ENCODE measurements at regions not wholly inside any gene's neighbourhood (a gene's known extent, or its start where the extent isn't known, plus 50 kb on each side); places are given as distances from the start of the nearest gene placed in this dataset.

DNA sequence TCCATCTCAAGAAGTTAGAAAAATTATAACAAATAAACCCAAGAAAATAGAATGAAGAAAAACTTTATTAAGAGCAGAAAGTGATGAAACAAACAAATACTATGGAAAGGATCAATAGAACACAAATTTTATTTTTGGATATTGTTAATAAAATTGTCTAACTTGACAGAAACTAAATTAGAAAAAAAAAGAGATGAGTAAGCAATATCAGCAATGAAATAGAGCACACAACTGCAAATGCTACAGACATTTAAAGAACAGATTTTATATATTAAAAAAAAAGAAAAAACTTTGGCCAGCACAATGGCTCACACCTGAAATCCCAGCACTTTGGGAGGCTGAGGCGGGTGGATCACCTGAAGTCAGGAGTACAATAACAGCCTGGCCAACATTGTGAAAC, 628.0 kb downstream of the EPHA7 start:
- H3K36me3 Mint-ChIP-seq: no peaks in the 10 kb centered on the region
- Histone ChIP-seq H3K4me2 (replicated peaks; ENCODE audit: extremely low read depth, low read length, poor library complexity, severe bottlenecking) (no peak overlapping the region), H2AFZ (ENCODE audit: insufficient read depth, low read depth, low read length, poor library complexity, severe bottlenecking) (no peak overlapping the region), H3K36me3 (replicated peaks in 1 of 2; ENCODE audit: control insufficient read depth in 1 of 2, insufficient read depth in 2 of 2, low read length in 2 of 2) (no peaks in the 10 kb centered on the region), H4K20me1 (ENCODE audit: insufficient read depth, low read length) (no peaks in the 10 kb centered on the region), H3K79me2 (ENCODE audit: insufficient read depth, low read length) (no peaks in the 10 kb centered on the region), H3K9ac (ENCODE audit: insufficient read depth, low read length, poor library complexity, severe bottlenecking) (no peak overlapping the region), H3K27ac (ENCODE audit: low read depth in 1 of 2, low read length in 2 of 2) (no peak overlapping the region), H3K4me1 (ENCODE audit: control insufficient read depth in 1 of 2, insufficient read depth in 2 of 2, low read length in 2 of 2) (no peaks in the 10 kb centered on the region), H3K4me3 (replicated peaks in 1 of 3; ENCODE audit: low read depth in 2 of 3, low read length in 3 of 3) (no peak overlapping the region), H3K27me3 (ENCODE audit: control insufficient read depth in 2 of 2, insufficient read depth in 2 of 2, low read length in 2 of 2) (no peaks in the 10 kb centered on the region), H3K9me3 (replicated peaks in 1 of 2; ENCODE audit: control insufficient read depth in 1 of 2, insufficient read depth in 1 of 2, low read length in 2 of 2) (no peaks in the 10 kb centered on the region)
- H3K4me1 Mint-ChIP-seq: no peaks in the 10 kb centered on the region
- H3K27me3 Mint-ChIP-seq (ENCODE audit: low read depth in 3 of 3): peaks cover 0 to 1% (median 0%) of the 10 kb centered on the region in 3 donors
- no peak overlapping the region for H3K4me3 Mint-ChIP-seq
- H3K27ac Mint-ChIP-seq: no peak overlapping the region
- H3K9me3 Mint-ChIP-seq: peaks cover 0 to 4% (median 0%) of the 10 kb centered on the region in 7 donors
- no CpG with 5 or more reads among the region's 1 CpG for WGBS (ENCODE audit: insufficient coverage)
- intact Hi-C loops (cut with micrococcal nuclease): no loop called here
- DNase-seq: no peak
- TF ChIP-seq, protein P1, sequence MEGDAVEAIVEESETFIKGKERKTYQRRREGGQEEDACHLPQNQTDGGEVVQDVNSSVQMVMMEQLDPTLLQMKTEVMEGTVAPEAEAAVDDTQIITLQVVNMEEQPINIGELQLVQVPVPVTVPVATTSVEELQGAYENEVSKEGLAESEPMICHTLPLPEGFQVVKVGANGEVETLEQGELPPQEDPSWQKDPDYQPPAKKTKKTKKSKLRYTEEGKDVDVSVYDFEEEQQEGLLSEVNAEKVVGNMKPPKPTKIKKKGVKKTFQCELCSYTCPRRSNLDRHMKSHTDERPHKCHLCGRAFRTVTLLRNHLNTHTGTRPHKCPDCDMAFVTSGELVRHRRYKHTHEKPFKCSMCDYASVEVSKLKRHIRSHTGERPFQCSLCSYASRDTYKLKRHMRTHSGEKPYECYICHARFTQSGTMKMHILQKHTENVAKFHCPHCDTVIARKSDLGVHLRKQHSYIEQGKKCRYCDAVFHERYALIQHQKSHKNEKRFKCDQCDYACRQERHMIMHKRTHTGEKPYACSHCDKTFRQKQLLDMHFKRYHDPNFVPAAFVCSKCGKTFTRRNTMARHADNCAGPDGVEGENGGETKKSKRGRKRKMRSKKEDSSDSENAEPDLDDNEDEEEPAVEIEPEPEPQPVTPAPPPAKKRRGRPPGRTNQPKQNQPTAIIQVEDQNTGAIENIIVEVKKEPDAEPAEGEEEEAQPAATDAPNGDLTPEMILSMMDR (IDR thresholded peaks at IDR 0.05): no peak

- no peak overlapping the region for H3K27ac Mint-ChIP-seq
- Histone ChIP-seq H3K27ac (ENCODE audit: low read depth in 1 of 2, low read length in 2 of 2) (no peak overlapping the region), H3K27me3 (ENCODE audit: control insufficient read depth in 2 of 2, insufficient read depth in 2 of 2, low read length in 2 of 2) (no peaks in the 10 kb centered on the region), H2AFZ (ENCODE audit: insufficient read depth, low read depth, low read length, poor library complexity, severe bottlenecking) (no peak overlapping the region), H3K36me3 (replicated peaks in 1 of 2; ENCODE audit: control insufficient read depth in 1 of 2, insufficient read depth in 2 of 2, low read length in 2 of 2) (no peaks in the 10 kb centered on the region), H3K4me2 (replicated peaks; ENCODE audit: extremely low read depth, low read length, poor library complexity, severe bottlenecking) (no peak overlapping the region), H3K9ac (ENCODE audit: insufficient read depth, low read length, poor library complexity, severe bottlenecking) (no peak overlapping the region), H3K4me1 (ENCODE audit: control insufficient read depth in 1 of 2, insufficient read depth in 2 of 2, low read length in 2 of 2) (no peaks in the 10 kb centered on the region), H3K79me2 (ENCODE audit: insufficient read depth, low read length) (no peaks in the 10 kb centered on the region), H4K20me1 (ENCODE audit: insufficient read depth, low read length) (no peaks in the 10 kb centered on the region), H3K4me3 (replicated peaks in 1 of 3; ENCODE audit: low read depth in 2 of 3, low read length in 3 of 3) (no peak overlapping the region), H3K9me3 (replicated peaks in 1 of 2; ENCODE audit: control insufficient read depth in 1 of 2, insufficient read depth in 1 of 2, low read length in 2 of 2) (no peaks in the 10 kb centered on the region)
- no peak for DNase-seq
- H3K4me3 Mint-ChIP-seq: no peak overlapping the region
- H3K36me3 Mint-ChIP-seq: no peaks in the 10 kb centered on the region
- no peaks in the 10 kb centered on the region for H3K4me1 Mint-ChIP-seq
- intact Hi-C loops (cut with micrococcal nuclease): no loop called here
- H3K9me3 Mint-ChIP-seq: peaks cover 0 to 4% (median 0%) of the 10 kb centered on the region in 7 donors
- TF ChIP-seq, protein P1 (IDR thresholded peaks at IDR 0.05): no peak
- H3K27me3 Mint-ChIP-seq (ENCODE audit: low read depth in 3 of 3): peaks cover 0 to 1% (median 0%) of the 10 kb centered on the region in 3 donors
- 60% methylated on average over 1 of the region's 3 CpGs for WGBS (ENCODE audit: insufficient coverage)
These were observed 629.0 kb downstream of the EPHA7 start for GRCh38 chr6:92790381-92790780.
